Smooth muscle cell (in vitro differentiated cells): ENCODE measurements at regions not wholly inside any gene's neighbourhood (a gene's known extent, or its start where the extent isn't known, plus 50 kb on each side); places are given as distances from the start of the nearest gene placed in this dataset.

Experiments
- DNase-seq: peaks from one replicate; lab custom pipeline; 2025; ENCODE audit not compliant: unreplicated experiment; lab: John Stamatoyannopoulos, UW
- H2AFZ ChIP-seq: fragments of 200-600 bp; sonication (generic); 2 replicates; pipeline ENCODE4 v1.6.0; 2016; ENCODE audit warnings: antibody characterized with exemption, low read depth, mild to moderate bottlenecking
- H3F3A ChIP-seq: fragments of 200-600 bp; sonication (generic); 2 replicates; pipeline ENCODE4 v1.6.0; 2017; ENCODE audit warnings: antibody characterized with exemption, low read depth
- H3K27ac ChIP-seq: fragments of 200-600 bp; sonication (generic); 2 replicates; pipeline ENCODE4 v1.5.1; 2016; ENCODE audit warnings: low read depth, mild to moderate bottlenecking
- H3K27me3 ChIP-seq: fragments of 200-600 bp; sonication (generic); 2 replicates; pipeline ENCODE4 v1.6.1; 2016; ENCODE audit warnings: low read depth, mild to moderate bottlenecking
- H3K36me3 ChIP-seq: fragments of 200-600 bp; sonication (generic); 2 replicates; pipeline ENCODE4 v1.5.1; 2016; ENCODE audit warnings: low read depth
- H3K4me1 ChIP-seq: fragments of 200-600 bp; sonication (generic); 2 replicates; pipeline ENCODE4 v1.5.1; 2016; ENCODE audit warnings: low read depth
- H3K4me2 ChIP-seq: fragments of 200-600 bp; sonication (generic); 2 replicates; pipeline ENCODE4 v1.6.0; 2016; ENCODE audit warnings: mild to moderate bottlenecking
- H3K4me3 ChIP-seq: fragments of 200-600 bp; sonication (generic); 2 replicates; pipeline ENCODE4 v1.5.1; 2016; ENCODE audit warnings: mild to moderate bottlenecking
- H3K79me2 ChIP-seq: fragments of 200-600 bp; sonication (generic); 2 replicates; pipeline ENCODE4 v1.6.0; 2016; ENCODE audit warnings: low read depth, mild to moderate bottlenecking
- H3K9ac ChIP-seq: fragments of 200-600 bp; sonication (generic); 2 replicates; pipeline ENCODE4 v1.6.0; 2016; ENCODE audit warnings: low read depth
- H3K9me3 ChIP-seq: fragments of 200-600 bp; sonication (generic); replicated peaks from 2 replicates; pipeline ENCODE4 v1.5.1; 2016; ENCODE audit warnings: low read depth
- H4K20me1 ChIP-seq: fragments of 200-600 bp; sonication (generic); 2 replicates; pipeline ENCODE4 v1.6.0; 2016; ENCODE audit warnings: low read depth
- WGBS: methylation state at CpG from one replicate; pipeline ENCODE4 v1.1.7; 2016; ENCODE audit warnings: low lambda C conversion rate; 5-methylcytosine and 5-hydroxymethylcytosine counted together
- TF ChIP-seq, protein P1 (sequence below): fragments of 200-600 bp; sonication (generic); IDR thresholded peaks from 2 replicates; pipeline ENCODE4 v1.5.1; 2017; ENCODE audit warnings: borderline replicate concordance, mild to moderate bottlenecking, antibody characterized with exemption; ENCODE audit not compliant: insufficient read depth, poor library complexity, severe bottlenecking

DNA sequence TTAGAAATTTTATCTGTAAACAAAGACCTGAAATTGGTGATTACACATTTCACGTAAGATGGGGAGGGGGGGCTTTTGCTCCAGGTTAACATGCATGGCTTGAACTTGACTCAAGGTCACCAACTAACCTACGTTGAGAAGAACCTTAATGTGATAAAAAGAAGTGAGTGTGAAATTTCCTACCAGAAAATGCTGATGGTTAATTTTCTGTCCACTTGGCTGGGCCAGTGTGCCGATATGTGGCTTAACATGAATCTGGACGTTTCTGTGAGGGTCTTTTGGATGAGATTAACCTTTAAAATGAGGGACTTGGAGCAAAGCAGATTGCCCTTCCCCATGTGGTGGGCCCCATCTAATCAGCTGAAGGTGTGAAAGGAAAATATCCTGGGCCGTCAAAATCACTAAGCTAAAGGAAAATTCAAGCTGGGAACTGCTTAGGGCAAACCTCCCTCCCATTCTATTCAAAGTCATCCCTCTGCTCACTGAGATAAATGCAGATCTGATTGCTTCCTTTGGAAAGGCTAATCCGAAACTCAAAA is 107.3 kb upstream of the ENPP6 start:
- H4K20me1 ChIP-seq: no peaks in the 10 kb centered on the region
- no peak overlapping the region for H2AFZ ChIP-seq
- H3K9ac ChIP-seq: no peak overlapping the region
- no peaks in the 10 kb centered on the region for H3K4me1 ChIP-seq
- WGBS: 88% methylated on average over 6 of the region's 6 CpGs
- H3K27me3 ChIP-seq: no peaks in the 10 kb centered on the region
- no peak overlapping the region for H3K4me2 ChIP-seq
- H3K79me2 ChIP-seq: no peaks in the 10 kb centered on the region
- no peaks in the 10 kb centered on the region for H3K9me3 ChIP-seq
- no peaks in the 10 kb centered on the region for H3F3A ChIP-seq
- no peaks in the 10 kb centered on the region for H3K36me3 ChIP-seq
- no peak for DNase-seq
- H3K4me3 ChIP-seq: no peak overlapping the region
- H3K27ac ChIP-seq: no peak overlapping the region
- TF ChIP-seq, protein P1, sequence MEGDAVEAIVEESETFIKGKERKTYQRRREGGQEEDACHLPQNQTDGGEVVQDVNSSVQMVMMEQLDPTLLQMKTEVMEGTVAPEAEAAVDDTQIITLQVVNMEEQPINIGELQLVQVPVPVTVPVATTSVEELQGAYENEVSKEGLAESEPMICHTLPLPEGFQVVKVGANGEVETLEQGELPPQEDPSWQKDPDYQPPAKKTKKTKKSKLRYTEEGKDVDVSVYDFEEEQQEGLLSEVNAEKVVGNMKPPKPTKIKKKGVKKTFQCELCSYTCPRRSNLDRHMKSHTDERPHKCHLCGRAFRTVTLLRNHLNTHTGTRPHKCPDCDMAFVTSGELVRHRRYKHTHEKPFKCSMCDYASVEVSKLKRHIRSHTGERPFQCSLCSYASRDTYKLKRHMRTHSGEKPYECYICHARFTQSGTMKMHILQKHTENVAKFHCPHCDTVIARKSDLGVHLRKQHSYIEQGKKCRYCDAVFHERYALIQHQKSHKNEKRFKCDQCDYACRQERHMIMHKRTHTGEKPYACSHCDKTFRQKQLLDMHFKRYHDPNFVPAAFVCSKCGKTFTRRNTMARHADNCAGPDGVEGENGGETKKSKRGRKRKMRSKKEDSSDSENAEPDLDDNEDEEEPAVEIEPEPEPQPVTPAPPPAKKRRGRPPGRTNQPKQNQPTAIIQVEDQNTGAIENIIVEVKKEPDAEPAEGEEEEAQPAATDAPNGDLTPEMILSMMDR: no peak

DNA sequence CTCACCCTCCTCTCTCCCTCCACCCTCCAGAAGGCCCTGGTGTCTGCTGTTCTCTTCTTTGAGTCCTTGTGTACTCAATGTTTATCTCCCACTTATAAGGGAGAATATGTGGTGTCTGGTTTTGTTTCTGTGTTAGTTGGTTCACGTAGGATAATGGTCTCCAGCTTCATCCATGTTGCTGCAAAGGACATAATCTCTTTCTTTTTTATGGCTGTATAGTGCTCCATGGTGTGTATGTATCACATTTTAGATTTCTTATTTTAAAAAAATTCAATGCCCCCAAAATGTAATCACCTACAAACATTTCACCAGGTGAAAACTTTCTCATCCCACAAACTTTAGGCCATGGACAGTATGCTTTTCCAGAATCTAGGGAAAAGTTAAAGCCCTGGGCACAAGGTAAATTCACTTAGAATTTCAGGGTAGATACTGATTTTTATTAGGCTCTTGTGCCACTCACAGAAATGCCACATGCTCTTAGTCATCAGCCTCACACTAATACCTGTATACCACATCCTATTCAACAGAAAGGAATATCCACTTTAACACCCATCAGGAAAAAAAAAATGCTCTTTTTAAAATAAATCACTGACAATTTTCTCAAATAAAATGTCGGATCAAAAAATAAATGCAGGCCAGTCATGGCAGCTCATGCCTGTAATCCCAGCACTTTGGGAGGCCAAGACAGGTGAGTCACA is 104.8 kb upstream of the ENPP6 start:
- no peaks in the 10 kb centered on the region for H3K4me1 ChIP-seq
- no peak overlapping the region for H3K9ac ChIP-seq
- no peak overlapping the region for H3K27ac ChIP-seq
- TF ChIP-seq, protein P1: no peak
- no peak overlapping the region for H3K4me3 ChIP-seq
- H3K79me2 ChIP-seq: no peaks in the 10 kb centered on the region
- WGBS: 95% methylated on average over 2 of the region's 2 CpGs
- no peaks in the 10 kb centered on the region for H3K27me3 ChIP-seq
- H3K4me2 ChIP-seq: no peak overlapping the region
- H2AFZ ChIP-seq: no peak overlapping the region
- no peaks in the 10 kb centered on the region for H3F3A ChIP-seq
- no peak for DNase-seq
- no peaks in the 10 kb centered on the region for H3K36me3 ChIP-seq
- no peaks in the 10 kb centered on the region for H3K9me3 ChIP-seq
- H4K20me1 ChIP-seq: no peaks in the 10 kb centered on the region

DNA sequence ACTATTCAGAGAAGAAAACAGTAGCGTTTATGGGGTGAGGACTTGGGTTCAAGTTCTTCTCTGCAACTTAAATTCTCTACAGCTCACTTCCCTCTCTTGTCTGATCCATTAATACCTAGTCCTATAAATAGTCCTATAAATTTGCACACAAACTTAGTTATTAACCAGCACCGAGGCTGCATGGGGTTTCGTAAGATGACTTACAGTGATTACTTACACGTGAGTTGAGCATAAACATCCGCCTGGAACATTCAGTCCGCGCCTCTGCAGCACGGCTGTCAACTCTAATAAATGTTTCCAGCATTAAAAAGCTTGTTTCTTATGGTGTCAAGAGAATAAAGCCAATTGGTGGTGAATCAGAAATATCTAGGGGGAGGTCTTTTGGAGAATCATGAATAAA is 103.0 kb upstream of the ENPP6 start:
- H3K36me3 ChIP-seq: no peaks in the 10 kb centered on the region
- H3F3A ChIP-seq: no peaks in the 10 kb centered on the region
- TF ChIP-seq, protein P1: no peak
- no peak overlapping the region for H3K4me2 ChIP-seq
- H3K9ac ChIP-seq: no peak overlapping the region
- H2AFZ ChIP-seq: no peak overlapping the region
- DNase-seq: no peak
- no peaks in the 10 kb centered on the region for H3K79me2 ChIP-seq
- H3K27ac ChIP-seq: no peak overlapping the region
- no peaks in the 10 kb centered on the region for H3K27me3 ChIP-seq
- no peaks in the 10 kb centered on the region for H4K20me1 ChIP-seq
- H3K4me1 ChIP-seq: no peaks in the 10 kb centered on the region
- H3K4me3 ChIP-seq: no peak overlapping the region
- 68% methylated on average over 8 of the region's 8 CpGs for WGBS
- H3K9me3 ChIP-seq: no peaks in the 10 kb centered on the region

DNA sequence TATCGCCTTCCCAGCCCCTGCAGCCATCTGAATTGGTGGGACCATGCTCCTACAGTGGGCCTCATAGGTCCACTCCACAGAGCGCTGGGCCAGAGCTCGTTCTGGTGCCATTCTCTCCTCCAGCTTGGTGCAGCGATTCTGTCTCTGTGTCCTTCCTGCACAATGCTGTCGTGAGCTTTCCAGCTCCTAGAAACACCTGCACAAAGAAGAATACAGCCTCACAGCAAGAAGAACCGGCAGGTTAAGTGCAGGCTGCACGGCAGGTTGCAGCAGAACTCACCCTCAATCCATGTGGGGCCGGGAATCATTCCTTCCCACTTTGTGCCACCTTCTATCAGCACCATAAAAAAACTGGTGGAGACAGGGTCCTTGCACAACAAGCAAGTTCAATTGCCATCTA is 101.2 kb upstream of the ENPP6 start:
- no peak overlapping the region for H2AFZ ChIP-seq
- no peaks in the 10 kb centered on the region for H3K79me2 ChIP-seq
- no peaks in the 10 kb centered on the region for H4K20me1 ChIP-seq
- H3K27ac ChIP-seq: no peak overlapping the region
- no peak for DNase-seq
- H3K9ac ChIP-seq: no peak overlapping the region
- no peaks in the 10 kb centered on the region for H3K9me3 ChIP-seq
- 89% methylated on average over 8 of the region's 8 CpGs for WGBS
- H3K36me3 ChIP-seq: no peaks in the 10 kb centered on the region
- no peak overlapping the region for H3K4me2 ChIP-seq
- TF ChIP-seq, protein P1: no peak
- no peaks in the 10 kb centered on the region for H3K4me1 ChIP-seq
- no peaks in the 10 kb centered on the region for H3F3A ChIP-seq
- H3K27me3 ChIP-seq: no peaks in the 10 kb centered on the region
- no peak overlapping the region for H3K4me3 ChIP-seq
